ENCODE measurements at regions not wholly inside any gene's neighbourhood (a gene's known extent, or its start where the extent isn't known, plus 50 kb on each side); places are given as distances from the start of the nearest gene placed in this dataset.

- intact Hi-C loops (cut with DNase I; ENCODE audit: low total_unique reads) (no loop called here), in situ Hi-C loops (cut with MboI; ENCODE audit: low sequenced_read_pairs in 4 of 4) (no loop called here)
- H3K9me3 ChIP-seq: no peaks in the 10 kb centered on the region
- no peaks in the 10 kb centered on the region for H3K27me3 ChIP-seq
- H3K27ac ChIP-seq: no peak overlapping the region
- DNase-seq (no peak), ATAC-seq (no peak)
- no peak overlapping the region for H3K4me3 ChIP-seq
- H3K36me3 ChIP-seq: no peaks in the 10 kb centered on the region
- TF ChIP-seq POLR2A (IDR thresholded peaks at IDR 0.05): no peak
- no peak for TF ChIP-seq CTCF (IDR thresholded peaks at IDR 0.05 in 4 of 5, conservative IDR thresholded peaks at IDR 0.05 in 1 of 5)
- peaks cover 0 to under 1% of the 10 kb centered on the region in 2 donors for H3K4me1 ChIP-seq
Observed at GRCh38 chr5:77839691-77840090, 63.6 kb upstream of the TBCA start.

GRCh38 chr5:77832938-77833337, 56.8 kb upstream of the TBCA start:
- in situ Hi-C loops (cut with MboI; ENCODE audit: low sequenced_read_pairs in 4 of 4): no loop called here
- Histone ChIP-seq H3K9me3 (no peaks in the 10 kb centered on the region), H3K36me3 (no peaks in the 10 kb centered on the region), H3K27me3 (peaks cover 0 to 3% (median 0%) of the 10 kb centered on the region in 3 donors), H3K27ac (no peak overlapping the region), H3K4me3 (no peak overlapping the region), H3K4me1 (no peaks in the 10 kb centered on the region)
- ATAC-seq (no peak), DNase-seq (no peak)
- intact Hi-C loops (cut with DNase I; ENCODE audit: low total_unique reads): no loop called here
- TF ChIP-seq CTCF (IDR thresholded peaks at IDR 0.05 in 4 of 5, conservative IDR thresholded peaks at IDR 0.05 in 1 of 5): no peak
- TF ChIP-seq POLR2A (IDR thresholded peaks at IDR 0.05): no peak

GRCh38 chr5:77832166-77832770, 56.1 kb upstream of the TBCA start:
- H3K36me3 ChIP-seq: no peaks in the 10 kb centered on the region
- TF ChIP-seq POLR2A (IDR thresholded peaks at IDR 0.05) (no peak), CTCF (IDR thresholded peaks at IDR 0.05 in 4 of 5, conservative IDR thresholded peaks at IDR 0.05 in 1 of 5) (no peak)
- no peak for ATAC-seq
- H3K4me1 ChIP-seq: no peaks in the 10 kb centered on the region
- DNase-seq: no peak
- H3K27ac ChIP-seq: no peak overlapping the region
- in situ Hi-C loops (cut with MboI; ENCODE audit: low sequenced_read_pairs in 4 of 4) (no loop called here), intact Hi-C loops (cut with DNase I; ENCODE audit: low total_unique reads) (no loop called here)
- peaks cover 0 to 3% (median 0%) of the 10 kb centered on the region in 3 donors for H3K27me3 ChIP-seq
- no peaks in the 10 kb centered on the region for H3K9me3 ChIP-seq
- no peak overlapping the region for H3K4me3 ChIP-seq

- H3K27ac ChIP-seq: no peak overlapping the region
- peaks cover 0 to 3% (median 0%) of the 10 kb centered on the region in 3 donors for H3K27me3 ChIP-seq
- H3K4me3 ChIP-seq: no peak overlapping the region
- in situ Hi-C loops (cut with MboI; ENCODE audit: low sequenced_read_pairs in 4 of 4): no loop called here
- ATAC-seq (no peak), DNase-seq (no peak)
- TF ChIP-seq CTCF (IDR thresholded peaks at IDR 0.05 in 4 of 5, conservative IDR thresholded peaks at IDR 0.05 in 1 of 5) (no peak), POLR2A (IDR thresholded peaks at IDR 0.05) (no peak)
- intact Hi-C loops (cut with DNase I; ENCODE audit: low total_unique reads): no loop called here
- no peaks in the 10 kb centered on the region for H3K9me3 ChIP-seq
- H3K36me3 ChIP-seq: no peaks in the 10 kb centered on the region
- H3K4me1 ChIP-seq: no peaks in the 10 kb centered on the region
Observed at GRCh38 chr5:77828445-77828844, 52.3 kb upstream of the TBCA start.
